HK-2 (cell line): ENCODE measurements at regions not wholly inside any gene's neighbourhood (a gene's known extent, or its start where the extent isn't known, plus 50 kb on each side); places are given as distances from the start of the nearest gene placed in this dataset.

Experiments used
- DNase-seq: peaks from one replicate; pipeline ENCODE4 v3.0.0-alpha.2; 2018; ENCODE audit not compliant: unreplicated experiment

DNA sequence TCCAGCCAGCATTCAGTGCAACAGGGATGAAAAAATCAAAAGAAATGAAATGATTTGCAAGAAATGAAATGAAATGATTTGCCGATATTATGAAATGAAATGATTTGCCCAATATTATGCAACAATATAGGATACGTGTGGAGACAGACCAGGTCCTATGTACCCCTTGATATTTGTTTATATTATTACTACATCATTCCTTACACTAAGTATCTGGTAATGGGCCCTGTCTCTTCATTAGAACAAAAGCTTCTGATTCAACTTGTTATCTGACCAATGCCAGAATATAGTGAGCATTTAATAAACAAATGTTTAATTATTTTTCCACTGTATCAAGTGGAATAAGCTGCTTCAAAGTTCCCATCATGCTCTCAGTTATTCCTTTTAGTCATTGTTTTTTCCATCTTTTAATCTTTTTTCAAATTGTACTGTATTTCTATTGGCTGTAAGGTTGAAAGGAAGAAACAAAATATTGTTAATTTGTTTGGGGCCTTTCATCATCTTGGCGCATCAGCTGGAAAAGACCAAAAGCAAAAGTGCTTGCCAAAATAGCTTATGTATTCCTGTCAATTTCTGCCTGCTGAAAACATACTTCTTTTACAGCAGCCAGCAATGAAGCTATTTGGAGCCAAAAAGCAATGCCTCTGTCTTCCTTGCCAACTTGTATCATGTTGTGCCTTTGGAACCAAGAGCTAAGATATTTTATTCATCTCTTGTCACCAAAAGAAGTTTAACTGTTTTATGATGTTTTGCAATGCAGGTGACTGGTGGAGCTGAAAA lies 2314.9 kb downstream of the LRRC4C start:
- no peak for DNase-seq

DNA sequence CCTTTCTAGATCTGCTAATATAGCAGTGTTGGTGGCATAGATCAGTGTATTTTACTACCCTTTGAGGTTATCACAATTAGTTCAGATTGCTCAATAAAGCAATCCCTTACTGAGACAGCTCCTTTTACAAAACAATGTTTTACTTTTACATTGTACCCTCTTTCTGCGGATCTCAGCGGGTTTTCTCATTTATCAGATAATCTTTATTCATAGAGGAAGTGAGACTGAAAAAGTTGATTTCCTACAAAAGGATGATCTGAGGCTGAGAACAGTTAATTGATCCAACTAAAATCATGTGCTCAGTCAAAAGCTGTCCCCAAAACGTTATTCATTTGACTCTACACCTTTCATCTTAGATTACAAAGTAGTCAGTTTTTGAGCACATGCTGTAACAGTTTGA lies 2319.9 kb downstream of the LRRC4C start:
- no peak for DNase-seq

- no peak for DNase-seq
Observed at GRCh38 chr11:39120890-39121289, 2338.6 kb downstream of the LRRC4C start.

DNA sequence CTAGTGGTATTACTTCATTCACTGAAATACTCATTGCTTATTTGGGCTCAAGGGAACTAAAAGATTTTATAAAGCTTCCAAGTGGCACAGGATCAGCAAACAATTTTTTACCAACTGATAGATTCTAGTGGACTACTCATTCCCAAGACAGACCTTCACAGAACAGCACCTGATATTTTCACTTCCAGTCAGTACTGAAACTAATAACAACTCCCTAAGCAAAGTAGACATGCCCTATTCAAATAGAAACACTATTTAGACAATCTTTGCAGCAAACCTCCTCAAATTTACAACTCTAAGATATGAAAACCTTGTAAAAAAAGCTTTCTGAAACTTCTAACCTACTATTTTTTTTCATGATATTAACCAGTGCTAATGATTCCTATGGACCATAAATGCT lies 2345.8 kb downstream of the LRRC4C start:
- no peak for DNase-seq

- DNase-seq, result no peak
Observed at GRCh38 chr11:39102236-39102635, 2357.2 kb downstream of the LRRC4C start.

DNA sequence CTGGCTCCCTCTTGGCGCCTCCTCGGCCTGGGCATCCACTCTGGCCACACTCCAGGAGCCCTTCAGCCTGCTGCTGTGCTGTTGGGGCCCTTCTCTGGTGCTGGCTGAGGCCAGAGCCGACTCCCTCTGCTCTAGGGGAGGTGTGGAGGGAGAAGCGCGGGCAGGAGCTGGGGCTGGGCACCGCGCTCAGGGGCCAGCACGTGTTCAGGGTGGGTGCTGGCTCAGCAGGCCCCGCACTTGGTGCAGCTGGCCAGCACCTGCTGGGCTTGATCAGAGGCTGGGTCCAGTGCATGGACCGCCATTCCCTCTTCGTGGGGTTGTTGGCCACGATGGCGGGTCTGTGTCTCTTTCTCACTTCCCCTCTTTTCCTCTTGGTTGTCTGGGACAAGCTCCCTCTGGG lies 2381.0 kb downstream of the LRRC4C start:
- no peak for DNase-seq

DNA sequence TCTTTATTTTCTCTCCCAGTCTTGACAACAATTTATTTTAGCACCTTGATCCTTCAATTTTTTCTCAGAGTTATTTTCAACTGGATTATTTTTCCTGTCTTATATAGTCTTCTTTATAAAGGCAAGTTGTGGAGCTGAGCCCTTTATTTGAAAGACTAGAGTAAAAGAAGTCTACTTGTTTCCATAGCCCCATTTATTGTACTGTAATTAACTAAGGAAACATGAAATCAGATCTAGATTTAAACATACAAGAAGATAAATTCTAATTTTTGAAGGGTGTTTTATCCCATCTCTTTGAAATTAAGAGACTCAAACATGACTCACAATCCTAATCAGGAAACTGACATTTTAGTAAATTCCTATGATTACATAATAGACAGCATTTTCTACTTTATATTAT lies 2421.8 kb downstream of the LRRC4C start:
- DNase-seq, result no peak

DNA sequence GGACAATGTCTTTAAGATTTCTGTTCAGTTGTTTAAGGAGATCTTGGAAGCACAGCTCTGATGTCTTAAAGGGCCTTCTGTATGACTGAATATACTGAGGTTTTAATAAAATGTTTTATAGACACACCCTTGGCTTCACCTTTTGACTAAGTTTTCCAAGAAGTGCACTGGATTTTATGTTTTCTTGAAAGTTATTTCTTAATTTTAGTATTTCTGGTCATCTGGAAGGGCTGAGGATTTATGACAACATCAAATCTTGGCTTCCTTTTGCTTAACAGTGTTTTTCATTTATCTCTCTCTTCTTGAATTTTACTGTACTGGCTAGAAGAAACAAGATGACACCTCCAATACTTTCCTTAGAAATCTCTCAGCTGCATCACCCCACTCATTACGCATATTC lies 2423.4 kb downstream of the LRRC4C start:
- no peak for DNase-seq

DNA sequence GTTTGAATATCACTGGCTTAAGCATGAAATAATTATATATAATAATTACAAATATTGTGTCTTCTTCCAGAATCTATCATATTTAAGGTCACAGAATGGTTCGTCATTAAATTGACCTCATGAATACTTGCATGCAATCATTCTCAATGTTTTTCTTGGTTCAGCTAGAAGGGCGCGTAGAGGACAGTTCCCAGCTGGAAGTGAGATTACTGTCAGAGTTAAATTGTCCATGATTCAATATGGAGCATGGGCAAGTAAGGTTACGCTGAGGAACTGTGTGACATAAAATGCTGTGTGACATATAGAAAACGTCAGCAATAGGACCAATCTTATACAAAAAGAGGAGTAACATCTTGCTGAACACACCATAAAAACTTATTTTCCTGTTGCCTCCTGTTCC lies 2423.5 kb upstream of the RAG2 start:
- DNase-seq, result no peak

GRCh38 chr11:39011797-39012196 lies 2413.8 kb upstream of the RAG2 start:
- DNase-seq, result no peak

DNA sequence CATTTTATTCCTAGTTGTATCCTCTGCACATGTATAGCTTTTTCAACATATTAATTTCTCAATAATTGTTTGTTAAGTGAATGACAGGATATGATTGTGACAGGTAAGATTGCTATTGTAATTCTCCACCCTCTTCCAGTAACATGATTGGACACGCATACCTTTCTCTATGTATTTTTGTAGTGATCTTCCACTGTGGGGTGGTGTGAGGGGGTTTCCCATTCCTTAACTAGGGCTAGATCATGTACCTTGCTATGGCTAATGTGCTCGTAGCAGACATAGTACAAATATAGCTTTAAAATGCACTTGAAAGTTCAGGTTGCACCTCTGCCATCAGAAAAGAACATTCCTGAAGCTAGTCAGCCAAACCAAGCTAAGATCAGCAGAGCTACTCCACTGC lies 2392.8 kb upstream of the RAG2 start:
- DNase-seq, result no peak

DNA sequence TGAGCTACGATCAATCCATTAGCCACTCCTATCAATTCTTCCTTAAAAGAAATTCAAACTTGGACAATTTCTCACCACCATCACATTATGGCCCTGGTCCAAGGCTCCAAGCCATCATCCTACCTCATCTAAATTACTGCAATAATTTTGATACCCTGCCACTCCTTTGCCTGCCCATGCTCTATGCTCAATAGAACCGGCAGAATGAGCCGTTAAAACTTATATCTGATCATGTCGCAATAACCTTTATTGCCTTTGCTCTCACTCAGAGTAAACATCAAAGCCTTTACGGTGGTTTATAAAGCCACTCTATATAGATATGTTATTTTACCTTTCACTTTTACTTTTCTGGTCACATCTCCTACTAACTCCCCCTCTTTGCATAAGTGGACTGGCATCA lies 2392.1 kb upstream of the RAG2 start:
- no peak for DNase-seq

DNA sequence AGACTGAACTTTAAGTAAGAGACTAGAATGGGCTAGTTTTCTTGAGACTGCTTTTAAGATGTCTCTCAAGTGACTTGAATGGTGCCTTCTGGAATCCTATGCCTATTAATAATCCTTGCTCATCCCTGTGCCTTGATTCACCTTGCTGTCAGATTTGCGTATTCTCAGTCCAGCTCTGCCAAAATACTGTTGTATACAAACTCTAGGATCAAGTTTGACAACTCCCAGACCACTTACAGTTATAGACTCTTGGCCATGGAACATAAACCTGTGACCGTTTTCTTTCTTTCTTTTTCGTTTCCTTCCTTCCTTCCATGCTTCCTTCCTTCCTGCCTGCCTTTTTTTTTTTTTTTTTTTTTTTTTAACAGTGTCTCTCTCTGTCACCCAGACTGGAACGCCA lies 2390.9 kb upstream of the RAG2 start:
- no peak for DNase-seq

DNA sequence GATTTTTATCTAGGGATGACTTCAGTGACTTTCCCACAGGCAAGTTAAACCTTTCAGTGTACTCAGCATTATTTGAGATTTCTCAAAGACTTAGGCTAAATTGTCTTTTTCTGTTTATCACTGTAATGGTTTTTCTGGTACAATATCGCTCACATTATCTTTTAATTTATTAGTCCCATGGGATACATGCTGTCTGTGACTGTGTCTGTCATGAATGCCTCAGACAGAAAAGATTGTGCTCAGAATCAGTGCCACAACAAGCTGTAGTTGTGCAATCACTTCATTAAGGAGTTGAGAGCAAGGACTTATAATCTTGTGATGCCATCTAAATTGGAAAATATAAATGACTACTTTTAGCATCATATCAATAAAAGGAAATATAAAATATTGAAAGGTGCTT lies 2374.2 kb upstream of the RAG2 start:
- DNase-seq, result no peak

- no peak for DNase-seq
Observed at GRCh38 chr11:38971141-38971540, 2373.1 kb upstream of the RAG2 start.

GRCh38 chr11:38968951-38969350 lies 2370.9 kb upstream of the RAG2 start:
- no peak for DNase-seq

DNA sequence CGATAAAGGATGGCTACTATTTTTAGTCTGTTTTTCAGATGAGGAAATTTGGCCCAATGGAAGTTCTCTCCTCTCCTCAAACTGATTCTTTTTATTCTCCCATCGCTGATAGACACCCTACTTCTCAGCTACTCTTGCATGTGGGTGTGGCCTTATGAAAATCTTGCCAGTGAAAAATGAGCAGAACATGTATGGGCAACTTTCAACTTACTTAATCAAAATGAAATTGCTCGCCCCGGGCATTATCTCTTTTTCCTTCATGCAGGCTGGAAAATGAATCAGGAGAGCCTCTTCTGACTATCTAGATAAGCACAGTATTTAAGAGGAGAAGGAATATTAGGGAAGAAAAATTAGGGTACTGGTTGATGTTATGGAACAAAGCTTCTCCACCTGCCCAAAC lies 2354.7 kb upstream of the RAG2 start:
- no peak for DNase-seq

DNA sequence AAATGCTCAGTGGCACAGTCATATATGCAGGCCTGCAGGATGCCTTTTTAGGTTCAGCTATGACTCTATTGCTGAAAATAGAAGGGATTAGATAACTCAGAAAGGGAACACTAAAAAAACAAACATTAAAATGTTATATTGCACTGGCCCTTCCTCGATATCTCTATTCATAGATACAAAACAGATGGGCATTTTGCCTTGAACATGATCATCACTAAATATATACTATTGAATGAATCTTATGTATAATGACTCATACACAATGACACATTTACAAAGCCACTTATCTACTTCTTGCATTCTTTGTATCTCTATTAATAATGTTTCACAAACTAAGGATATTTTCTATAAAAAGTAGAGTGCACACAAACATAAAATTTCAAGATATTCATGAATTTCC lies 2352.8 kb upstream of the RAG2 start:
- DNase-seq, result no peak

DNA sequence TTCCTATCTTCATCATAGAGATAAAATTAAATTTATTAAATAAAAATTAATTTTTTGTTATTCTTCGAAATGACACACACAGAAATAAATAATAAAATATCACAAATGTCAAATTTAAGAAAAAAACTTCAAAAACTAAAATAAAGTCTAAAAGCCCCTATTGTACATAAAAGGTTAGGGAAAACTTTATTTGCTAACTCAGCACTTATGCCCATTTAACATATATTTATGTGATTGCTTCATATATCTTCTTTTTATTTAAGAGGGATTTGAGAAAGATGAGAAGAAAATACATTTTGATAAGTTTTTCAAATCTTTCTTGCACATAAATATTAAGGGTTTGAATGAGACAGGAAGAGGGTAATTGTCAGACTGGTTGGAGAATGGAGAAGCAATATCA lies 2350.4 kb upstream of the RAG2 start:
- no peak for DNase-seq

DNA sequence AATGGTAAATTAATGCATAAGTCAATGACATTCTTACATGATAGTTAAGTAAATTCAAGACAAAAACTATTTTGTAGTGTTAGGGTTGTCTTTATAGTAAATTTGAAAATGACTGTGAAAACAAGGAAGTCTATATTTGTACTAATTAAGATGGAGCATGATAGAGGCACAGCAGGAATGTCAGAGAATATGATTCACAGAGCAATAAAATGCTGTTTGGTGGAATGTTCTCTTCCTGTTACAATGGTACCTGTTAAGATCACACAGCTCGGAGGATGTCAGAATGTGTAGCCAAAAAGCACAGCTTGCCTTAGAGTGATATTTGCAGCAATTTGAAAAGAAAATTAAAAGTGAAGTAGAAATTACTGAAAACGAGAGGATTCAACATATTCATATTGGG lies 2339.7 kb upstream of the RAG2 start:
- no peak for DNase-seq

- no peak for DNase-seq
Observed at GRCh38 chr11:38935941-38936340, 2337.9 kb upstream of the RAG2 start.

- DNase-seq, result no peak
Observed at GRCh38 chr11:38927993-38928392, 2330.0 kb upstream of the RAG2 start.

DNA sequence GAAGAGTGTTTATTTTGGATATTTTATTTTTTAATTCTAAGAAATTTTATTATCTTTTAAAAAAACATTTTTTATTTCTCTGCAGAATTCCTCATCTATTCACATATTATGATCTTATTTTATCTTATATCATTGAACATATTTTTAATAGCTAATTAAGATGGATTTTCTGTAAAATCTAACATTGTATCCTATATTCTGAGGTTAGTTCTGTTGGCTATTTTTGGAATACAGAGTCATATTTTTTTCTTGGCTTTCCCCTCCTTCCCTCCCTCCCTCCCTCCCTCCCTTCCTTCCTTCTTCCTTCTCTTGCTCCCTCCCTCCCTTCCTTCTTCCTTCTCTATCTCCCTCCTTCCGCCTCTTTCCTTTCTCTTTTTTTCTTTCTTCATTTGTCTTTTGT lies 2326.6 kb upstream of the RAG2 start:
- no peak for DNase-seq

DNA sequence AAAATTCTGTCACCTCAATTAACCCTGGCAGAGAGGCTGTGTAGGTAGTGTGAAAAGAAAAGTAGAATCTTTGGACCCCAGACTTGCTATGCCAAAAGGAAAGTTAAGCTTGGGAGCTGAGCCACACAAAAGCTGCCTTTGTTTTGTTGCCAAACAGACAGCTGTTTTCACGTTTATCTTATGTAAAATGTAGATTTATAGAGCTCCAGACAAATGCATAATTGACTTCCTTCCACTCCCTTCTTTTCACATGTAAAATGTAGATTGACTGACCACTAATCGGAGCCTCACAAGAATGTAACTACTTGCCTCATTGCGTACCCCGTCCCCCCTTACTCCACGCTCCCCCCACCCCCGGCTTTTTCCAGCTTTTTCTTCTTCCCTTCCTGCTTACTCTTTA lies 2302.2 kb upstream of the RAG2 start:
- DNase-seq, result no peak
